Lung (tissue), 11 donors: ENCODE measurements at regions not wholly inside any gene's neighbourhood (a gene's known extent, or its start where the extent isn't known, plus 50 kb on each side); places are given as distances from the start of the nearest gene placed in this dataset.
A peak's percentile ranks its signal among the peaks of the same experiment; 100 is the strongest.

ENCODE experiments used
- ATAC-seq: fragments of 200-7000 bp; cut with Tn5 transposase; one replicate; pipeline ENCODE4 v1.9.1; 2020; ENCODE audit warnings: moderate number of reproducible peaks; ENCODE audit not compliant: insufficient read depth, low FRiP score
- DNase-seq, 3 donors: peaks; one replicate each; pipeline ENCODE4 v3.0.0-alpha.2; 2013 to 2017
- H3K27ac ChIP-seq, 2 donors: one replicate each; pipeline ENCODE4 v1.5.1; 2013; ENCODE audit warnings: mild to moderate bottlenecking in 2 of 2, moderate library complexity in 2 of 2, control low read depth in 1 of 2, inconsistent platforms in 1 of 2, low read depth in 1 of 2, low read length in 1 of 2
- H3K27me3 ChIP-seq, 3 donors: one replicate each; pipeline ENCODE4 v1.5.1; 2013; ENCODE audit warnings: low read length in 2 of 3; ENCODE audit not compliant: control insufficient read depth in 3 of 3, insufficient read depth in 3 of 3
- H3K36me3 ChIP-seq, 4 donors: one replicate each; pipeline ENCODE4 v1.5.1; 2013; ENCODE audit warnings: low read length in 4 of 4, mild to moderate bottlenecking in 1 of 4, moderate library complexity in 1 of 4; ENCODE audit not compliant: control insufficient read depth in 4 of 4, insufficient read depth in 4 of 4
- H3K4me1 ChIP-seq, 5 donors: one replicate each; pipeline ENCODE4 v1.5.1; 2013; ENCODE audit warnings: low read length in 5 of 5, mild to moderate bottlenecking in 2 of 5, moderate library complexity in 1 of 5; ENCODE audit not compliant: control insufficient read depth in 5 of 5, insufficient read depth in 5 of 5
- H3K4me3 ChIP-seq: one replicate; pipeline ENCODE4 v1.5.1; 2013; ENCODE audit warnings: mild to moderate bottlenecking, control low read depth, moderate library complexity
- H3K9ac ChIP-seq, 2 donors: one replicate each; pipeline ENCODE4 v1.5.1; 2013; ENCODE audit warnings: low read length in 2 of 2, control low read depth in 1 of 2; ENCODE audit not compliant: insufficient read depth in 1 of 2
- H3K9me3 ChIP-seq, 4 donors: one replicate each; pipeline ENCODE4 v1.5.1; 2013; ENCODE audit warnings: low read length in 3 of 4, mild to moderate bottlenecking in 1 of 4, moderate library complexity in 1 of 4; ENCODE audit not compliant: control insufficient read depth in 4 of 4, insufficient read depth in 3 of 4
- CTCF ChIP-seq: IDR thresholded peaks from 2 replicates; pipeline ENCODE4 v1.5.1; 2012; ENCODE audit warnings: mild to moderate bottlenecking; ENCODE audit errors: control extremely low read depth, extremely low read depth
- WGBS, 2 donors: extraction: QIAGEN DNeasy Blood & Tissue Kit; methylation state at CpG; one replicate each; pipeline ENCODE4 v1.1.7; 2013; 5-methylcytosine and 5-hydroxymethylcytosine counted together
- donor health status: control.
- donor health status: control.
- donor health status: Bipolar disorder and iron deficiency.
- donor health status: healthy.
- donor health status: DM: yes; HTN: yes; CAD: no.

GRCh38 chr14:53570411-53571387 is 385.9 kb downstream of the BMP4 start:
- Histone ChIP-seq H3K27ac (no peak overlapping the region), H3K9ac (no peak overlapping the region), H3K27me3 (no peaks in the 10 kb centered on the region), H3K4me3 (no peak overlapping the region), H3K4me1 (peaks cover 0 to 36% (median 5%) of the 10 kb centered on the region in 5 donors), H3K9me3 (no peaks in the 10 kb centered on the region), H3K36me3 (no peaks in the 10 kb centered on the region)
- TF ChIP-seq CTCF: no peak
- 77 to 80% methylated on average over 9 of the region's 9 CpGs for WGBS, 2 donors
- DNase-seq (no peak), ATAC-seq (no peak)

- no peak overlapping the region for H3K9ac ChIP-seq
- ATAC-seq: no peak
Measured at GRCh38 chr14:53569446-53569845, 387.2 kb downstream of the BMP4 start.

GRCh38 chr14:53567236-53567780 is 389.3 kb downstream of the BMP4 start:
- Histone ChIP-seq H3K4me1 (peaks cover 0 to 32% (median 5%) of the 10 kb centered on the region in 5 donors), H3K27ac (no peak overlapping the region), H3K4me3 (no peak overlapping the region), H3K36me3 (no peaks in the 10 kb centered on the region), H3K27me3 (no peaks in the 10 kb centered on the region), H3K9ac (no peak overlapping the region), H3K9me3 (peaks cover 0 to 3% (median 0%) of the 10 kb centered on the region in 4 donors)
- no peak for ATAC-seq
- 94% methylated on average over 3 of the region's 3 CpGs for WGBS, 2 donors
- DNase-seq: no peak
- no peak for TF ChIP-seq CTCF

More at GRCh38 chr14:53569446-53569845, 387.2 kb downstream of the BMP4 start:
- Histone ChIP-seq H3K36me3 (no peaks in the 10 kb centered on the region), H3K9me3 (no peaks in the 10 kb centered on the region), H3K27ac (no peak overlapping the region), H3K4me1 (peaks cover 0 to 36% (median 5%) of the 10 kb centered on the region in 5 donors), H3K4me3 (no peak overlapping the region), H3K27me3 (no peaks in the 10 kb centered on the region)
- no peak for TF ChIP-seq CTCF
- DNase-seq: peak in 2 of 3 donors; percentile 65 to 69
- 62 to 77% methylated on average over 2 of the region's 2 CpGs for WGBS, 2 donors
